ENCODE measurements at regions not wholly inside any gene's neighbourhood (a gene's known extent, or its start where the extent isn't known, plus 50 kb on each side); places are given as distances from the start of the nearest gene placed in this dataset.

- Mint-ChIP-seq H3K27me3 (no peaks in the 10 kb centered on the region), H3K36me3 (ENCODE audit: low read depth) (no peaks in the 10 kb centered on the region), H3K4me1 (ENCODE audit: low read depth) (peaks cover 29% of the 10 kb centered on the region), H3K9me3 (no peaks in the 10 kb centered on the region), H3K27ac (no peak overlapping the region), H3K4me3 (no peak overlapping the region)
- DNase-seq, result no peak
These were observed 57.3 kb upstream of the CREB1 start for GRCh38 chr2:207472343-207473048.

GRCh38 chr2:207473049-207473930 is 56.5 kb upstream of the CREB1 start:
- Mint-ChIP-seq H3K27me3 (no peaks in the 10 kb centered on the region), H3K4me3 (no peak overlapping the region), H3K9me3 (no peaks in the 10 kb centered on the region), H3K27ac (no peak overlapping the region), H3K4me1 (ENCODE audit: low read depth) (peaks cover 21% of the 10 kb centered on the region), H3K36me3 (ENCODE audit: low read depth) (no peaks in the 10 kb centered on the region)
- DNase-seq, result no peak

- H3K4me3 Mint-ChIP-seq, result no peak overlapping the region
- no peak for DNase-seq
- peaks cover 25% of the 10 kb centered on the region for H3K4me1 Mint-ChIP-seq (ENCODE audit: low read depth)
- H3K27me3 Mint-ChIP-seq, result no peaks in the 10 kb centered on the region
- no peak overlapping the region for H3K27ac Mint-ChIP-seq
- no peaks in the 10 kb centered on the region for H3K9me3 Mint-ChIP-seq
- no peaks in the 10 kb centered on the region for H3K36me3 Mint-ChIP-seq (ENCODE audit: low read depth)
These were observed 55.9 kb upstream of the CREB1 start for GRCh38 chr2:207473931-207474235.

DNA sequence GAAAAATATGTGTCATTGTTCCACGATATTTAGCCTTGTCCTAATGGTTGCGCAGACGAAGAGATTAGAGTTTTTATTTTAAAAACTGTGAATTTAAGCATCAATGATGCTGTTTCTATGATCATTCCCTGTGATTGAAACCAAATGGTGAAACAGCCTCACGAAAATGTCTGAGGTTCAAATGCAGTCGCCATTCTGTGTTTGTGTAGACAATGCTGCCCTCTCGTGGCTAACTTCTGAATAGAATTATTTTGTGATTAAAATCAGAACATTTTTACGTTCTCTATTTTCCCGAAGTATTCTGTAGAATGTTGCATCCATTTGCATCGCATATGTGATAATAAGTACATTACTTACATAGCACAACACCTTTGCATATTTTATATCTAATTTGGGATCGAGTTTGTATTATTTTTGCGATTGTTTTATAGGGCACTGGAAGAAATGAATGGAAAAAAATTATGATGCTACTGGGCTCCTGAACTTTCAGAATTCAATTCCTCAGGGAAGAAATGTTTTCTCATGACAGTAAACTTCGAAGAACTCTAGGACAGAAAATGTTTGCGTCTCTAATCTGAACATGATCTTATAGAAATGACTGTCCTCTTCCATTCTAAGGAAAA is 54.8 kb upstream of the CREB1 start:
- no peak overlapping the region for H3K27ac Mint-ChIP-seq
- H3K4me1 Mint-ChIP-seq (ENCODE audit: low read depth), result peaks cover 34% of the 10 kb centered on the region
- H3K9me3 Mint-ChIP-seq, result no peaks in the 10 kb centered on the region
- no peaks in the 10 kb centered on the region for H3K27me3 Mint-ChIP-seq
- DNase-seq, result no peak
- no peaks in the 10 kb centered on the region for H3K36me3 Mint-ChIP-seq (ENCODE audit: low read depth)
- no peak overlapping the region for H3K4me3 Mint-ChIP-seq

DNA sequence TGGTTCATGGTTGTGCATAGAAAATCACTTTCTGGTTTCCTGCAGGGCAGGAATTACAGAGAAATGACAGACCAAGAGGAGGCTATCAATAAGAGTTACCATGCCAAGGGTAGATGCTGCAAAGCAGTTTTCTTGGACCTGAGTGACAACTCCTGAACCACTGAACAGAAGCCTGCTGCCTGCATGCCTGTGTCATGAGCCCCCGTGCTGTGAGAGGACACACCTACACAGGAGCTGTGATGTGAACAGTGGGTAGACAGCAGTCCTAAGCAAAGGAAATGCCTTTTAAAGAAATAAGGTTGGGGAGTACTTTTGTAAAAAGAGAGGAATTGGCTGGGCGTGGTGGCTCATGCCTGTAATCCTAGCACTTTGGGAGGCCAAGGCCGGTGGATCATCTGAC is 54.2 kb upstream of the CREB1 start:
- Mint-ChIP-seq H3K27ac (no peak overlapping the region), H3K4me3 (no peak overlapping the region)

DNA sequence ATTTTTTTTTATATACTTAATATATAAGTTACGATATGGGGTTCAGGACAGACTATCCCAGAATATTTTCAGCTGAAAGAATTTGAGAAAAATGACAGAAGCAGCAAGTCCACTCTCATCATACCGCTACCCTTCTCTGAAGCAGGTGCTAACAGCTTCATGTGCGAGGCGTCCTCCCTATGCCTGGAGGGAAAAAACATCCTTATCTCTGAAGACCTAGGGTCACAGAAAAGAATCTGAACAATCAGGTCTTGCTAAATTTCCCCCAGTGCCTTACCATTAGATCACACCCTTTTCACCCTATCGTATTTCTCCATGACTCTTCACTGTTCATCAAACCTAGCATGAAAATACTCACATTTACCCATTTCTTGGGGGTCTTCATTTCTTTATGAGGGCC is 51.9 kb upstream of the CREB1 start:
- no peaks in the 10 kb centered on the region for H3K9me3 Mint-ChIP-seq
- no peak overlapping the region for H3K27ac Mint-ChIP-seq
- H3K27me3 Mint-ChIP-seq, result no peaks in the 10 kb centered on the region
- no peaks in the 10 kb centered on the region for H3K36me3 Mint-ChIP-seq (ENCODE audit: low read depth)
- no peak overlapping the region for H3K4me3 Mint-ChIP-seq
- no peak for DNase-seq
- peaks cover 45% of the 10 kb centered on the region for H3K4me1 Mint-ChIP-seq (ENCODE audit: low read depth)

More for the DNA sequence above, 54.2 kb upstream of the CREB1 start:
- no peaks in the 10 kb centered on the region for H3K36me3 Mint-ChIP-seq (ENCODE audit: low read depth)
- DNase-seq, result no peak
- no peaks in the 10 kb centered on the region for H3K27me3 Mint-ChIP-seq
- no peaks in the 10 kb centered on the region for H3K9me3 Mint-ChIP-seq
- H3K4me1 Mint-ChIP-seq (ENCODE audit: low read depth), result peaks cover 34% of the 10 kb centered on the region

DNA sequence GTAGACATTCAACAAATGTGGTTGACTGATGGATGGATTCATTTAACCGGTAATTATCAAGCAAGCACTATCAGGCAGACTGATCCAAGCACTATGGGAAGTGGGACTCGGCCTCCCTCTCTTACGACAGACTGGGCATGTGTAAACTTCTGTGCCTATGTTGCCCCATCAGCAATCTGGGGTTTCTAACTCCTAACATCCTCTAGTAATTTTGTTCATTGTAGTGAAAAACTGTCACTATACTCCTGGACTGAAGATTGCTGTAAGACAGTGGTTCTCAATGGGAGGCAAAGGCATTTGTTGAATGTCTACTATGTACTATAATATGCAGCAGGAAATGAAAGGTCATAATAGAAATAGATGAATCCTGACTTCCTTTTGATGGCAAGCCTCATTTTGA is 51.2 kb upstream of the CREB1 start:
- no peaks in the 10 kb centered on the region for H3K36me3 Mint-ChIP-seq (ENCODE audit: low read depth)
- no peak overlapping the region for H3K4me3 Mint-ChIP-seq
- H3K4me1 Mint-ChIP-seq (ENCODE audit: low read depth), result peaks cover 42% of the 10 kb centered on the region
- H3K9me3 Mint-ChIP-seq, result no peaks in the 10 kb centered on the region
- DNase-seq, result no peak
- H3K27me3 Mint-ChIP-seq, result no peaks in the 10 kb centered on the region
- H3K27ac Mint-ChIP-seq, result no peak overlapping the region

DNA sequence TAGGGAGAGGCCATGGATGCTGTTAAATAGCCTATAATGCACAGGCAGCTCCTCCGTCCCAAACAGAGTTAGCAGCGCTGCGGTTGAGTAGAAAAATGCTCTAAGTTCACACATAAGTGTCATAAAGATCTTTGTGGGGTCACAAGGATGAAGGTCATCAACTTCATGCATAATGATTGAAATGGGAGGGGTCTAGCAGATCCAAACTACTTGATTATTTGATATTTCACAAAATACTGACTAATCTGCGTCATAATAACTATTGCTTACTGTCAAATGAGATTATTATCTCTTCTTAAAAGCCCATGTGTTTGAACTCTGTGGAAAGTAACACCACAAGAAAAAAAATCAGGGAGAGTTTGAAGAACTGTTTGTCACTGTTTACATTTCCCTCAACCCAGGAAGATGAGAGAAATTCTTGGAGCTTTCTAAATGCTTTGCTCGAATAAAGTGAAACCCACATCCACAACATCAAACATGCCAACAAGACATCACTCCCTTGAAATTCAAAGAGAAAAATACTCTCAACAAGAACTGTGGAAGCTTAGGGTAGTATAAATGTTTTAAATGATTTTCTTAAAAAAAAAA is 50.5 kb upstream of the CREB1 start:
- Mint-ChIP-seq H3K9me3 (no peaks in the 10 kb centered on the region), H3K27me3 (no peaks in the 10 kb centered on the region), H3K4me1 (ENCODE audit: low read depth) (peaks cover 39% of the 10 kb centered on the region), H3K4me3 (no peak overlapping the region), H3K36me3 (ENCODE audit: low read depth) (no peaks in the 10 kb centered on the region), H3K27ac (peak overlapping the region; percentile 6)
- DNase-seq, result no peak

Measured in activated T-cell treated with anti-CD3 and anti-CD28 coated beads, Interleukin-2, amount 50 U/mL, for 24 hours (primary cell).